B cell (primary cell): ENCODE measurements at regions not wholly inside any gene's neighbourhood (a gene's known extent, or its start where the extent isn't known, plus 50 kb on each side); places are given as distances from the start of the nearest gene placed in this dataset.

Source experiments
- ATAC-seq: fragments of 200-7000 bp; cut with Tn5 transposase; one replicate; pipeline ENCODE4 v1.10.0; 2021; ENCODE audit warnings: low read depth, mild to moderate bottlenecking, moderate number of reproducible peaks, moderate library complexity
- CTCF ChIA-PET: fragments of 350-600 bp; sonication (Branson Sonifier 250); formaldehyde crosslinking; loops from one replicate; lab custom pipeline; 2021; ENCODE audit warnings: antibody characterized with exemption, inconsistent platforms; lab: Charles Lee
- POLR2A ChIA-PET: fragments of 350-600 bp; sonication (Branson Sonifier 250); formaldehyde crosslinking; loops from one replicate; lab custom pipeline; 2021; ENCODE audit warnings: antibody characterized with exemption; lab: Charles Lee
- DNase-seq: peaks from one replicate; pipeline ENCODE4 v3.0.0; 2013
- H2AFZ ChIP-seq: 2 replicates; pipeline ENCODE4 v1.6.1; 2012; ENCODE audit warnings: mild to moderate bottlenecking, low read depth, low read length; ENCODE audit not compliant: insufficient read depth, poor library complexity, severe bottlenecking
- H3K27ac ChIP-seq, 2 donors: 1 replicate in 1 of 2; 2 replicates in 1 of 2; pipeline ENCODE4 v1.5.1; 2012 to 2013; ENCODE audit warnings: low read length in 2 of 2, mild to moderate bottlenecking in 2 of 2, moderate library complexity in 1 of 2
- H3K27me3 ChIP-seq, 4 experiments: fragments of 200-600 bp in 1 of 4; sonication (generic) in 1 of 4; replicated peaks in 1 of 4; 1 replicate in 2 of 4; 2 replicates in 2 of 4; pipeline versions ENCODE4 v1.6.1 to v1.7.0; 2013 to 2016; ENCODE audit warnings: low read length in 3 of 4, mild to moderate bottlenecking in 2 of 4, mixed read lengths in 1 of 4, moderate library complexity in 1 of 4; ENCODE audit not compliant: insufficient read depth in 4 of 4, control insufficient read depth in 3 of 4; ENCODE audit errors: control extremely low read depth in 1 of 4
- H3K36me3 ChIP-seq, 2 experiments: replicated peaks in 1 of 2; 1 replicate in 1 of 2; 2 replicates in 1 of 2; pipeline versions ENCODE4 v1.6.1 to v1.7.1; 2013; ENCODE audit warnings: low read length in 1 of 2; ENCODE audit not compliant: insufficient read depth in 2 of 2, control insufficient read depth in 1 of 2; ENCODE audit errors: control extremely low read depth in 1 of 2, extremely low read depth in 1 of 2
- H3K4me1 ChIP-seq, 2 donors: fragments of 200-600 bp in 1 of 2; sonication (generic) in 1 of 2; 1 replicate in 1 of 2; 2 replicates in 1 of 2; pipeline versions ENCODE4 v1.5.1 to v1.6.1; 2013 to 2017; ENCODE audit warnings: low read length in 2 of 2; ENCODE audit not compliant: control insufficient read depth in 2 of 2, insufficient read depth in 2 of 2
- H3K4me2 ChIP-seq: replicated peaks from 2 replicates; pipeline ENCODE3; 2012; ENCODE audit warnings: mild to moderate bottlenecking, low read depth, low read length; ENCODE audit not compliant: poor library complexity, severe bottlenecking
- H3K4me3 ChIP-seq, 5 experiments: fragments of 200-600 bp in 1 of 5; sonication (generic) in 1 of 5; 1 replicate in 3 of 5; 2 replicates in 2 of 5; pipeline versions ENCODE4 v1.5.1 to v1.7.0; 2011 to 2016; ENCODE audit warnings: low read length in 4 of 5, mild to moderate bottlenecking in 4 of 5, low read depth in 2 of 5, control low read depth in 1 of 5, moderate library complexity in 1 of 5; ENCODE audit not compliant: insufficient read depth in 1 of 5; ENCODE audit errors: control extremely low read depth in 1 of 5, extremely low read depth in 1 of 5
- H3K79me2 ChIP-seq: fragments of 200-600 bp; sonication (generic); one replicate; pipeline ENCODE4 v1.6.0; 2016; ENCODE audit warnings: low read length; ENCODE audit not compliant: control insufficient read depth, insufficient read depth
- H3K9ac ChIP-seq: fragments of 200-600 bp; sonication (generic); 2 replicates; pipeline ENCODE4 v1.6.1; 2017; ENCODE audit warnings: mild to moderate bottlenecking, low read length, moderate library complexity
- H3K9me3 ChIP-seq, 3 donors: one replicate each; pipeline versions ENCODE4 v1.6.1 to v1.7.1; 2013; ENCODE audit warnings: low read length in 2 of 3; ENCODE audit not compliant: control insufficient read depth in 2 of 3, insufficient read depth in 1 of 3; ENCODE audit errors: control extremely low read depth in 1 of 3
- H4K20me1 ChIP-seq: 2 replicates; pipeline ENCODE4 v1.6.0; 2012; ENCODE audit warnings: mild to moderate bottlenecking, low read length; ENCODE audit not compliant: insufficient read depth, control insufficient read depth, poor library complexity, severe bottlenecking
- H3K27ac Mint-ChIP-seq: one replicate; pipeline ENCODE4 v1.8.0; 2021; ENCODE audit warnings: mixed read lengths
- H3K27me3 Mint-ChIP-seq: one replicate; pipeline ENCODE4 v1.8.0; 2021; ENCODE audit warnings: mixed read lengths
- H3K4me1 Mint-ChIP-seq: one replicate; pipeline ENCODE4 v1.8.0; 2021; ENCODE audit warnings: mixed read lengths
- H3K4me3 Mint-ChIP-seq: one replicate; pipeline ENCODE4 v1.8.0; 2021; ENCODE audit warnings: mixed read lengths
- H3K9me3 Mint-ChIP-seq: one replicate; pipeline ENCODE4 v1.8.0; 2022; ENCODE audit warnings: mixed read lengths; ENCODE audit not compliant: insufficient read depth
- CTCF ChIP-seq: fragments of 200-600 bp; IDR thresholded peaks from one replicate; pipeline ENCODE4 v1.8.0; 2022; ENCODE audit warnings: antibody characterized with exemption, mild to moderate bottlenecking
- EZH2 ChIP-seq: IDR thresholded peaks from 2 replicates; pipeline ENCODE4 v1.6.1; 2012; ENCODE audit warnings: borderline replicate concordance, low read depth, mild to moderate bottlenecking, moderate library complexity, low read length; ENCODE audit not compliant: insufficient read depth, poor library complexity, severe bottlenecking
- whole genome bisulfite sequencing: methylation state at CpG from one replicate; pipeline ENCODE4 v1.1.5; 2013; ENCODE audit warnings: missing lambda C conversion rate; ENCODE audit not compliant: insufficient coverage; 5-methylcytosine and 5-hydroxymethylcytosine counted together
- intact Hi-C: fragments of 100-400 bp; cut with micrococcal nuclease; formaldehyde crosslinking; loops from one replicate; pipeline ENCODE4 v1.10.0; 2022

- H3K27me3 ChIP-seq = no peaks in the 10 kb centered on the region
- ChIA-PET CTCF (no interaction called here), POLR2A (no interaction called here)
- no peak overlapping the region for H3K27ac ChIP-seq
- no peak for DNase-seq
- no peak overlapping the region for H3K4me2 ChIP-seq
- Mint-ChIP-seq H3K4me3 (no peak overlapping the region), H3K27ac (no peak overlapping the region), H3K4me1 (no peaks in the 10 kb centered on the region), H3K9me3 (peaks cover 6% of the 10 kb centered on the region), H3K27me3 (no peaks in the 10 kb centered on the region)
- no peak overlapping the region for H2AFZ ChIP-seq
- no peaks in the 10 kb centered on the region for H3K36me3 ChIP-seq
- intact Hi-C loops = no loop called here
- no peak for ATAC-seq
- H3K9me3 ChIP-seq = no peaks in the 10 kb centered on the region
- no peaks in the 10 kb centered on the region for H3K4me1 ChIP-seq
- 100% methylated on average over 1 of the region's 1 CpG for WGBS
- TF ChIP-seq CTCF = no peak
- no peak for TF ChIP-seq EZH2
- H4K20me1 ChIP-seq = no peaks in the 10 kb centered on the region
- no peaks in the 10 kb centered on the region for H3K79me2 ChIP-seq
- no peak overlapping the region for H3K9ac ChIP-seq
- H3K4me3 ChIP-seq = no peak overlapping the region
These were observed 241.0 kb downstream of the HNMT start for GRCh38 chr2:138205281-138205680.

- H3K27ac ChIP-seq = no peak overlapping the region
- no peak for ATAC-seq
- POLR2A ChIA-PET = no interaction called here
- H3K4me1 Mint-ChIP-seq = no peaks in the 10 kb centered on the region
- H3K4me3 Mint-ChIP-seq = no peak overlapping the region
- DNase-seq = no peak
- CTCF ChIA-PET = no interaction called here
- intact Hi-C loops = no loop called here
- no peak overlapping the region for H3K4me2 ChIP-seq
- H3K36me3 ChIP-seq = no peaks in the 10 kb centered on the region
- no peak overlapping the region for H3K4me3 ChIP-seq
- H3K4me1 ChIP-seq = no peaks in the 10 kb centered on the region
- WGBS = 100% methylated on average over 1 of the region's 3 CpGs
- TF ChIP-seq EZH2 = no peak
- no peak for TF ChIP-seq CTCF
- H3K9me3 ChIP-seq = no peaks in the 10 kb centered on the region
- no peaks in the 10 kb centered on the region for H4K20me1 ChIP-seq
- no peaks in the 10 kb centered on the region for H3K79me2 ChIP-seq
- no peaks in the 10 kb centered on the region for H3K27me3 ChIP-seq
- no peak overlapping the region for H2AFZ ChIP-seq
- H3K27ac Mint-ChIP-seq = no peak overlapping the region
- no peaks in the 10 kb centered on the region for H3K27me3 Mint-ChIP-seq
- no peak overlapping the region for H3K9ac ChIP-seq
- peaks cover 6% of the 10 kb centered on the region for H3K9me3 Mint-ChIP-seq
These were observed 243.0 kb downstream of the HNMT start for GRCh38 chr2:138207074-138207930.
